Transverse colon (tissue), 4 donors: ENCODE measurements at regions not wholly inside any gene's neighbourhood (a gene's known extent, or its start where the extent isn't known, plus 50 kb on each side); places are given as distances from the start of the nearest gene placed in this dataset.

Source experiments
- EP300 ChIP-seq: sonication (generic); formaldehyde crosslinking; IDR thresholded peaks from one replicate; pipeline ENCODE4 v1.6.1; 2017; ENCODE audit warnings: antibody characterized with exemption, low read depth
- POLR2A ChIP-seq: fragments of 450-650 bp; IDR thresholded peaks from one replicate; pipeline ENCODE4 v1.6.1; 2016; ENCODE audit warnings: antibody characterized with exemption, mild to moderate bottlenecking, moderate library complexity
- POLR2AphosphoS5 ChIP-seq, 3 donors: sonication (generic); formaldehyde crosslinking; IDR thresholded peaks; one replicate each; pipeline ENCODE4 v1.6.1; 2016; ENCODE audit warnings: antibody characterized with exemption in 3 of 3
- TF ChIP-seq, protein P1 (sequence below), 5 experiments: fragments of 200-600 bp in 3 of 5; fragments of 450-650 bp in 2 of 5; sonication (generic) in 3 of 5; IDR thresholded peaks; 1 replicate in 2 of 5; 2 replicates in 3 of 5; pipeline ENCODE4 v1.5.1; 2016 to 2017; ENCODE audit warnings: antibody characterized with exemption in 5 of 5, inconsistent platforms in 3 of 5, mild to moderate bottlenecking in 2 of 5, moderate library complexity in 1 of 5

DNA sequence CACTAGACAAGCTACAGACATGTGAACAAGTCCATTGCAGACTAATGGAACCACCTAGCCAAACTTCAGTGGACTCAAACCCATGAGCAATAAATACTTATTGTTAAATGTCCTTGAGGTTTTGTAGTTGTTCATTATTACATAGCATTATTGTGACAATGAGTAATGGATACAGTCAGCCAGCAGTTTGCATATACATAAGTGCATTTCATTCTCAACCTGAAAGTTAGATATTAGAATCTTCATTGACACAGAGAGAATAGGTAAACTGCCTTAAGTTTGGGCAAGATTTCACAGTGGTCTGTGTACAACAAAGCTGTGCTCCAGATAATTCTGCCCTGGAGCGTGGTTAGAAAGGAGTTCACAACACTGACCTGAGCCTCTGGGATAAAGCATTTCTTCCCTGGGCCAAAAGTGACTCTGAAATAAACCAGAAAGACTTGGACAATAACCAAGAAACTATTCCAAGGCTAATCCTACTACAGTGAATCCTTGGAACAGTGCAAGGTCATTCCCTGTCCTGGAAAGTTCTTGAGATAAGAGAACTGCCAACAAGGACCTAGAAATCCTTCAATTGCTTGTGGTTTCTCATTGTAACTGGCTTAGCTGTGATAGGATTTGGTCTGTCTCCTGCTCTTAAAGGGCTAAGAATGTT is 225.5 kb upstream of the STT3B start:
- no peak for TF ChIP-seq POLR2A
- TF ChIP-seq, protein P1, sequence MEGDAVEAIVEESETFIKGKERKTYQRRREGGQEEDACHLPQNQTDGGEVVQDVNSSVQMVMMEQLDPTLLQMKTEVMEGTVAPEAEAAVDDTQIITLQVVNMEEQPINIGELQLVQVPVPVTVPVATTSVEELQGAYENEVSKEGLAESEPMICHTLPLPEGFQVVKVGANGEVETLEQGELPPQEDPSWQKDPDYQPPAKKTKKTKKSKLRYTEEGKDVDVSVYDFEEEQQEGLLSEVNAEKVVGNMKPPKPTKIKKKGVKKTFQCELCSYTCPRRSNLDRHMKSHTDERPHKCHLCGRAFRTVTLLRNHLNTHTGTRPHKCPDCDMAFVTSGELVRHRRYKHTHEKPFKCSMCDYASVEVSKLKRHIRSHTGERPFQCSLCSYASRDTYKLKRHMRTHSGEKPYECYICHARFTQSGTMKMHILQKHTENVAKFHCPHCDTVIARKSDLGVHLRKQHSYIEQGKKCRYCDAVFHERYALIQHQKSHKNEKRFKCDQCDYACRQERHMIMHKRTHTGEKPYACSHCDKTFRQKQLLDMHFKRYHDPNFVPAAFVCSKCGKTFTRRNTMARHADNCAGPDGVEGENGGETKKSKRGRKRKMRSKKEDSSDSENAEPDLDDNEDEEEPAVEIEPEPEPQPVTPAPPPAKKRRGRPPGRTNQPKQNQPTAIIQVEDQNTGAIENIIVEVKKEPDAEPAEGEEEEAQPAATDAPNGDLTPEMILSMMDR (IDR thresholded peaks at IDR 0.05), result no peak
- TF ChIP-seq POLR2AphosphoS5 (IDR thresholded peaks at IDR 0.05), result no peak
- TF ChIP-seq EP300, result no peak
